Liver (tissue), 8 donors: ENCODE measurements at regions not wholly inside any gene's neighbourhood (a gene's known extent, or its start where the extent isn't known, plus 50 kb on each side); places are given as distances from the start of the nearest gene placed in this dataset. TPM values are rescaled to one million over a fixed set of nuclear protein-coding genes. Genes with fewer than 3 reads are reported as not detected.
"Not testable (repeated sequence)": the region's sequence is repeated elsewhere in the genome, so short reads cannot be mapped to it uniquely, and the experiment has no call there.

Experiments used
- DNase-seq: peaks from one replicate; pipeline ENCODE4 v3.0.0-alpha.2; 2017; ENCODE audit warnings: low spot score
- H3K27ac ChIP-seq, 2 donors: one replicate each; pipeline ENCODE4 v1.7.0; 2013; ENCODE audit warnings: inconsistent platforms in 2 of 2, low read length in 2 of 2, control low read depth in 1 of 2, low read depth in 1 of 2, mild to moderate bottlenecking in 1 of 2
- H3K27me3 ChIP-seq, 4 donors: one replicate each; pipeline versions ENCODE4 v1.6.1 to v1.7.0; 2013; ENCODE audit warnings: low read length in 3 of 4, inconsistent platforms in 1 of 4, mild to moderate bottlenecking in 1 of 4, moderate library complexity in 1 of 4; ENCODE audit not compliant: control insufficient read depth in 4 of 4, insufficient read depth in 4 of 4
- H3K36me3 ChIP-seq, 4 donors: one replicate each; pipeline versions ENCODE4 v1.6.1 to v1.7.0; 2013; ENCODE audit warnings: low read length in 3 of 4, mild to moderate bottlenecking in 3 of 4, low read depth in 1 of 4, moderate library complexity in 1 of 4; ENCODE audit not compliant: control insufficient read depth in 4 of 4, insufficient read depth in 3 of 4
- H3K4me1 ChIP-seq, 4 donors: one replicate each; pipeline versions ENCODE4 v1.6.1 to v1.7.0; 2013; ENCODE audit warnings: low read length in 3 of 4, mild to moderate bottlenecking in 3 of 4, moderate library complexity in 1 of 4; ENCODE audit not compliant: control insufficient read depth in 4 of 4, insufficient read depth in 4 of 4
- H3K4me3 ChIP-seq, 3 donors: one replicate each; pipeline versions ENCODE4 v1.6.1 to v1.7.0; 2013; ENCODE audit warnings: low read length in 3 of 3, control low read depth in 1 of 3, low read depth in 1 of 3, mild to moderate bottlenecking in 1 of 3
- H3K9ac ChIP-seq, 2 donors: one replicate each; pipeline ENCODE4 v1.7.0; 2013; ENCODE audit warnings: low read length in 2 of 2, mild to moderate bottlenecking in 2 of 2, moderate library complexity in 2 of 2, control low read depth in 1 of 2, low read depth in 1 of 2
- H3K9me3 ChIP-seq, 4 donors: one replicate each; pipeline versions ENCODE4 v1.6.1 to v1.7.0; 2013; ENCODE audit warnings: low read length in 3 of 4; ENCODE audit not compliant: control insufficient read depth in 4 of 4
- FOXA2 ChIP-seq: IDR thresholded peaks from 2 replicates; pipeline ENCODE4 v1.6.1; 2016; ENCODE audit warnings: antibody characterized with exemption
- JUND ChIP-seq, 2 donors: IDR thresholded peaks; 2 replicates each; pipeline ENCODE4 v1.6.1; 2016; ENCODE audit warnings: antibody characterized with exemption in 2 of 2
- REST ChIP-seq: IDR thresholded peaks from 2 replicates; pipeline ENCODE4 v1.6.1; 2016; ENCODE audit warnings: antibody characterized with exemption, mild to moderate bottlenecking
- WGBS: extraction: QIAGEN DNeasy Blood & Tissue Kit; methylation state at CpG from one replicate; pipeline ENCODE4 v1.1.7; 2013; 5-methylcytosine and 5-hydroxymethylcytosine counted together
- small RNA-seq: library from RNA; depleted of rRNA; stranded (forward); fragments of <200 nt; gene quantifications from one replicate; pipeline ENCODE3, GENCODE V24; 2014
- donor health status: healthy.
- donor health status: healthy.
- donor health status: healthy.
- donor health status: healthy.

DNA sequence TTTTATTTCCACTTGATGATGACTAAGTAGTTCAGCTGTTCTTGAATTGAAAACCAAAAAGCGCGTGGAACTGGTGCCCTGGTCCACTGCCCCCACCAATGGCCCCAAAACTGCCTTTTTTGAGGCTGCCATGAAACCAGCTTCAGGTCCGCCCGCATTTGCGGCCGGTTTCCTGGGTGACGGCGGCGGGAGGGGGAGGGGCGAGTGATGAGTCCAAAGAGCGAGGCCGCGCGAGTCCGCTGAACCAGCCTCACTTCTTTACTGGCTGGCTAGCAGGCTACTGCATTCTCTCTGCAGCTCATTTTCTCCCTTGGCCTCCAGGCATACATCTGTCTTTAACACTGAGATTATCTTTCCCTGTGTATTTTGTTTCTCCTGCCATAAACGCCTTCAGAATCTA is 72.9 kb upstream of the FABP2 start:
- Histone ChIP-seq H3K27me3 (no peaks in the 10 kb centered on the region), H3K9ac (no peak overlapping the region), H3K4me1 (no peaks in the 10 kb centered on the region), H3K36me3 (no peaks in the 10 kb centered on the region), H3K9me3 (no peaks in the 10 kb centered on the region), H3K4me3 (no peak overlapping the region), H3K27ac (no peak overlapping the region)
- TF ChIP-seq REST (no peak), JUND (IDR thresholded peaks at IDR 0.05) (no peak), FOXA2 (no peak)
- DNase-seq = no peak
- WGBS = 96% methylated on average over 16 of the region's 16 CpGs

DNA sequence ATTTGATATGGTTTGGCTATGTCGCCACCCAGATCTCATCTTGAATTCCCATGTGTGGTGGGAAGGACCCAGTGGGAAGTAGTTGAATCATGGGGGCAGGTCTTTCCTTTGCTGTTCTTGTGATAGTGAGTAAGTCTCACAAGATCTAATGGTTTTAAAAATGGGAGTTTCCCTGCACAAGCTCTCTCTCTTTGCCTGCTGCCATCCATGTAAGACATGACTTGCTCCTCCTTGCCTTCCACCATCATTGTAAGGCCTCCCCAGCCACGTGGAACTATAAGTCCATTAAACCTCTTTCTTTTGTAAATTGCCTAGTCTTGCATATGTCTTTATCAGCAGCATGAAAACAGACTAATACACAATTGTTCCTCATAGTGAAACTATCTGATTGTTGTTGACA is 66.9 kb upstream of the FABP2 start:
- WGBS = 72% methylated on average over 2 of the region's 2 CpGs
- not testable (repeated sequence) for DNase-seq, H3K36me3 ChIP-seq

GRCh38 chr4:119374616-119375015 is 52.7 kb upstream of the FABP2 start:
- not testable (repeated sequence) for H3K27me3 ChIP-seq, H3K9me3 ChIP-seq, H3K9ac ChIP-seq, H3K4me3 ChIP-seq, H3K27ac ChIP-seq, H3K4me1 ChIP-seq, DNase-seq, H3K36me3 ChIP-seq
- 88% methylated on average over 3 of the region's 3 CpGs for WGBS

More for the DNA sequence above, 66.9 kb upstream of the FABP2 start:
- H3K27me3 ChIP-seq, H3K4me1 ChIP-seq, H3K4me3 ChIP-seq, H3K9ac ChIP-seq, H3K9me3 ChIP-seq, H3K27ac ChIP-seq: not testable (repeated sequence)

DNA sequence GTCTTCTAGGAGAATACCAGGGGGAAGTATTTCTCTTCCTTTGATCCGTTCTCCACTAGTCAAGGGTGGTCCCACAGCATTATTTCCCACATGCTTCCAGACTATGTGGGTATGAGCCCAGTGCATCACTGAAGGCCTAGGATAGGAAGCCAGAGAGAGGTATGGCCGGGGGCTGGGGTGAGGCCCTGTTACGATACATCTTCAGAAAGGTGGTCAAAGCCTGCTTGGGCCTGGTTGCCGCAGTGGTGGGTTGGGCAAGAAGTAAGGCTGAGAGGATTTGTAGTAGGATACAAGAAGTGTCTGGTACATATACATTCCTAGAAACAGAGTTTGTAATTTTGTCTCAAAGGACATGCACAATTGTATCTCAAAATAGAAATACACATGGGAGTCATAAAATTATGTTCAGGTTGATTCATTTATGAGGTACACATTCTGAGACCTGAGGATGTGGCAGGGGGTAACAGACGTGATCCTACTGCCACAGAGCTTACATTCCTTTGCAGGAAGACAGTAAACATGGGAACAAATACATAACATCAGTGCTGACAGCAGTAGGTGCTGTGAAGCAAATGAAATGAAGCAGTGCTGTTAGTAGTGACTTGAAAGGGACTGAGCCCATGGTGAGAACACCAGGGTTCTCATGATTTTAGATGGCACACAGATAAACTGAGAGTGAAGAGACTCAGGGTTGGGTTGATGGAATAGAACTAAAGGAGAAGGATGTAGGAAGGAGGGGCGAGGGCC is 50.6 kb upstream of the FABP2 start:
- not testable (repeated sequence) for DNase-seq, H3K9me3 ChIP-seq, H3K36me3 ChIP-seq, H3K4me3 ChIP-seq, H3K27me3 ChIP-seq, H3K27ac ChIP-seq, H3K4me1 ChIP-seq, H3K9ac ChIP-seq
- 96% methylated on average over 5 of the region's 6 CpGs for WGBS

Small RNAs in the stretch of these regions (small RNA-seq; reads per million reads assigned to genes)
- not detected for gene RNU6-1217P
